ENCODE measurements at regions not wholly inside any gene's neighbourhood (a gene's known extent, or its start where the extent isn't known, plus 50 kb on each side); places are given as distances from the start of the nearest gene placed in this dataset.

DNA sequence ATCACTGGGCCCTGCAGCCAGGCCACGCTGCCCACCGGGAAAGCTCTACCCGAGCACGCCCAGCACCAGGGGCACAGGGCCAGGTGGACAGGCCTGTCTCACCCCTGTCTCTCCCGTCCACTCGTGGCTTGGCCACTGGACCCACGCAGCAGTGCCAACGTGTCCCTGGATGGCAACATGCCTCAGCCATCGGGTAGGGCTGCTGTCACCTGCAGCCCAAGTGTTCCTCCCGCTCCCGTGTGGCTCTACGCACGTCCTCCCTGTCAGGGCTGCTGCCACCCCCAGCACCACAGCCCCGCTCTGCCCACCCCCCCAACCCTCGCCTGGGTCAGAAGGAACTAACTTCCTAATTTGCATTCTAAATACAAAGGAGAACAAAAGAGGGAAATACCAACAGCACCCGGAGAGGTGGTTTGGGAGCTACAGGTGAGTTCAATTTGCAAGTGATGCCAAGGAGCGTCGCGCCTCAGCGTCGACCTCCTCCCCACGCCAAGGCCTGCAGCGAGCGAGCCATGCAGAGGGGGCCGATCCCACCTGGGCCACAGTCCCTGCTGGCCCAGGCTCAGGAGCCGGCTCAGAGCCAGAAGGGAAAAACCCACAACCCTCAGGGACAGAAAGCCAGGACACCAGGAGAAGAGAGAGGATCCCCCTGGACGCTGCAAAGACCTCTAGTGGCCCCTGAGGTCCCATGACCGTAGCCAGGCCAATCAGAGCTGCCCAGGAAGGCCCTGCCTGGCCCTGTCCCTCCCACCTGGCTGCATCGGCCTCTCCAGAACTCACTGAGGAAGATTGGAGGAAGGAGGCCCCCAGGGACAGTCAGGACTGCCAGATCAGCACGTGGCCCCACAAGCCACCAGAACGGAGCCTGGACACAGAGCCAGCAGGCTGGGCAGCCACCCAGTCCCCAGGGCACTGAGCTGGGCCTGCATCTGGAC lies 128.4 kb upstream of the SPACA7 start:
- TF ChIP-seq, protein P1, sequence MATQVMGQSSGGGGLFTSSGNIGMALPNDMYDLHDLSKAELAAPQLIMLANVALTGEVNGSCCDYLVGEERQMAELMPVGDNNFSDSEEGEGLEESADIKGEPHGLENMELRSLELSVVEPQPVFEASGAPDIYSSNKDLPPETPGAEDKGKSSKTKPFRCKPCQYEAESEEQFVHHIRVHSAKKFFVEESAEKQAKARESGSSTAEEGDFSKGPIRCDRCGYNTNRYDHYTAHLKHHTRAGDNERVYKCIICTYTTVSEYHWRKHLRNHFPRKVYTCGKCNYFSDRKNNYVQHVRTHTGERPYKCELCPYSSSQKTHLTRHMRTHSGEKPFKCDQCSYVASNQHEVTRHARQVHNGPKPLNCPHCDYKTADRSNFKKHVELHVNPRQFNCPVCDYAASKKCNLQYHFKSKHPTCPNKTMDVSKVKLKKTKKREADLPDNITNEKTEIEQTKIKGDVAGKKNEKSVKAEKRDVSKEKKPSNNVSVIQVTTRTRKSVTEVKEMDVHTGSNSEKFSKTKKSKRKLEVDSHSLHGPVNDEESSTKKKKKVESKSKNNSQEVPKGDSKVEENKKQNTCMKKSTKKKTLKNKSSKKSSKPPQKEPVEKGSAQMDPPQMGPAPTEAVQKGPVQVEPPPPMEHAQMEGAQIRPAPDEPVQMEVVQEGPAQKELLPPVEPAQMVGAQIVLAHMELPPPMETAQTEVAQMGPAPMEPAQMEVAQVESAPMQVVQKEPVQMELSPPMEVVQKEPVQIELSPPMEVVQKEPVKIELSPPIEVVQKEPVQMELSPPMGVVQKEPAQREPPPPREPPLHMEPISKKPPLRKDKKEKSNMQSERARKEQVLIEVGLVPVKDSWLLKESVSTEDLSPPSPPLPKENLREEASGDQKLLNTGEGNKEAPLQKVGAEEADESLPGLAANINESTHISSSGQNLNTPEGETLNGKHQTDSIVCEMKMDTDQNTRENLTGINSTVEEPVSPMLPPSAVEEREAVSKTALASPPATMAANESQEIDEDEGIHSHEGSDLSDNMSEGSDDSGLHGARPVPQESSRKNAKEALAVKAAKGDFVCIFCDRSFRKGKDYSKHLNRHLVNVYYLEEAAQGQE (IDR thresholded peaks at IDR 0.05; ENCODE audit: borderline replicate concordance): no peak
- no peak for TF ChIP-seq EP300 (conservative IDR thresholded peaks at IDR 0.05; ENCODE audit: poor library complexity, severe bottlenecking)
- no peak for TF ChIP-seq EZH2 (IDR thresholded peaks at IDR 0.05; ENCODE audit: borderline replicate concordance, insufficient read depth, low read length, poor library complexity, severe bottlenecking)
- no peak for TF ChIP-seq TAF1 (IDR thresholded peaks at IDR 0.05; ENCODE audit: low read depth)
- TF ChIP-seq POLR2AphosphoS5 (IDR thresholded peaks at IDR 0.05): no peak
- TF ChIP-seq, protein P2, sequence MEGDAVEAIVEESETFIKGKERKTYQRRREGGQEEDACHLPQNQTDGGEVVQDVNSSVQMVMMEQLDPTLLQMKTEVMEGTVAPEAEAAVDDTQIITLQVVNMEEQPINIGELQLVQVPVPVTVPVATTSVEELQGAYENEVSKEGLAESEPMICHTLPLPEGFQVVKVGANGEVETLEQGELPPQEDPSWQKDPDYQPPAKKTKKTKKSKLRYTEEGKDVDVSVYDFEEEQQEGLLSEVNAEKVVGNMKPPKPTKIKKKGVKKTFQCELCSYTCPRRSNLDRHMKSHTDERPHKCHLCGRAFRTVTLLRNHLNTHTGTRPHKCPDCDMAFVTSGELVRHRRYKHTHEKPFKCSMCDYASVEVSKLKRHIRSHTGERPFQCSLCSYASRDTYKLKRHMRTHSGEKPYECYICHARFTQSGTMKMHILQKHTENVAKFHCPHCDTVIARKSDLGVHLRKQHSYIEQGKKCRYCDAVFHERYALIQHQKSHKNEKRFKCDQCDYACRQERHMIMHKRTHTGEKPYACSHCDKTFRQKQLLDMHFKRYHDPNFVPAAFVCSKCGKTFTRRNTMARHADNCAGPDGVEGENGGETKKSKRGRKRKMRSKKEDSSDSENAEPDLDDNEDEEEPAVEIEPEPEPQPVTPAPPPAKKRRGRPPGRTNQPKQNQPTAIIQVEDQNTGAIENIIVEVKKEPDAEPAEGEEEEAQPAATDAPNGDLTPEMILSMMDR (IDR thresholded peaks at IDR 0.05; ENCODE audit: poor library complexity, severe bottlenecking): no peak
- TF ChIP-seq RAD21 (conservative IDR thresholded peaks at IDR 0.05): no peak
- no peak for TF ChIP-seq SMC3 (conservative IDR thresholded peaks at IDR 0.05; ENCODE audit: poor library complexity)
- TF ChIP-seq MXI1 (conservative IDR thresholded peaks at IDR 0.05; ENCODE audit: poor library complexity, severe bottlenecking): no peak
- Histone ChIP-seq H3K9me2 (ENCODE audit: insufficient read depth, low read length) (no peaks in the 10 kb centered on the region), H3K9me3 (ENCODE audit: low read length) (no peaks in the 10 kb centered on the region), H3F3A (ENCODE audit: insufficient read depth, low read length, poor library complexity, severe bottlenecking) (peaks cover 4% of the 10 kb centered on the region), H3K4me2 (ENCODE audit: low read length) (no peak overlapping the region), H3K36me3 (ENCODE audit: insufficient read depth, low read length) (no peaks in the 10 kb centered on the region), H4K20me1 (ENCODE audit: insufficient read depth) (no peaks in the 10 kb centered on the region), H2AFZ (ENCODE audit: low read depth, low read length) (no peak overlapping the region), H3K9ac (ENCODE audit: low read length) (no peak overlapping the region), H3K27me3 (ENCODE audit: insufficient read depth, low read depth, low read length) (no peaks in the 10 kb centered on the region), H3K4me3 (ENCODE audit: low read length) (no peak overlapping the region), H3K79me2 (replicated peaks; ENCODE audit: insufficient read depth, low read length) (no peaks in the 10 kb centered on the region), H3K27ac (ENCODE audit: low read length) (peak overlapping the region; percentile 38)

DNA sequence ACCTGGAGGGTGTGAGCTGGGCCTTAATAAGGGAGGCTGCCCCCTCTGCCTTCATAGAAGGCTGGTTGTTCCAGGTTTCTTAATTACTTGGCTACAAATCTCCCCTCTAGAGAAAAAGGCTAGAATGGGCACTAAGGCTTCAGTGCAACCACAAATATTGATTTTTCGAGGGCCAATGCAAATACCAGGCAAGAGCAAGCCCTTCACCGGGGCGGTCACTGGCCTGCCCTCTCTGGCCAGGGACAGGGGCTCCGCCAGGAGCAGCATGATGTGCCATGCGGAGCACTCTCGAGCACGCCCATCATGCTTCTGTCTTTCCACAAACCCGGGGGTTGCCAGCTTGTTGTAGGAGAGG lies 127.8 kb upstream of the SPACA7 start:
- Histone ChIP-seq H3K4me2 (ENCODE audit: low read length) (no peak overlapping the region), H3F3A (ENCODE audit: insufficient read depth, low read length, poor library complexity, severe bottlenecking) (peaks cover 4% of the 10 kb centered on the region), H3K79me2 (replicated peaks; ENCODE audit: insufficient read depth, low read length) (no peaks in the 10 kb centered on the region), H3K27ac (ENCODE audit: low read length) (peak overlapping the region; percentile 38), H3K9me2 (ENCODE audit: insufficient read depth, low read length) (no peaks in the 10 kb centered on the region), H3K9ac (ENCODE audit: low read length) (no peak overlapping the region), H3K9me3 (ENCODE audit: low read length) (no peaks in the 10 kb centered on the region), H3K36me3 (ENCODE audit: insufficient read depth, low read length) (no peaks in the 10 kb centered on the region), H3K27me3 (ENCODE audit: insufficient read depth, low read depth, low read length) (no peaks in the 10 kb centered on the region), H2AFZ (ENCODE audit: low read depth, low read length) (no peak overlapping the region), H3K4me3 (ENCODE audit: low read length) (peak overlapping the region; percentile 19), H4K20me1 (ENCODE audit: insufficient read depth) (no peaks in the 10 kb centered on the region)
- TF ChIP-seq MXI1 (conservative IDR thresholded peaks at IDR 0.05; ENCODE audit: poor library complexity, severe bottlenecking) (no peak), SMC3 (conservative IDR thresholded peaks at IDR 0.05; ENCODE audit: poor library complexity) (no peak), EP300 (conservative IDR thresholded peaks at IDR 0.05; ENCODE audit: poor library complexity, severe bottlenecking) (no peak), TAF1 (IDR thresholded peaks at IDR 0.05; ENCODE audit: low read depth) (no peak), EZH2 (IDR thresholded peaks at IDR 0.05; ENCODE audit: borderline replicate concordance, insufficient read depth, low read length, poor library complexity, severe bottlenecking) (no peak)
- TF ChIP-seq, protein P2 (IDR thresholded peaks at IDR 0.05; ENCODE audit: poor library complexity, severe bottlenecking): no peak
- TF ChIP-seq, protein P1 (IDR thresholded peaks at IDR 0.05; ENCODE audit: borderline replicate concordance): no peak

All from neural cell (in vitro differentiated cells).